ENCODE measurements at regions not wholly inside any gene's neighbourhood (a gene's known extent, or its start where the extent isn't known, plus 50 kb on each side); places are given as distances from the start of the nearest gene placed in this dataset.

DNA sequence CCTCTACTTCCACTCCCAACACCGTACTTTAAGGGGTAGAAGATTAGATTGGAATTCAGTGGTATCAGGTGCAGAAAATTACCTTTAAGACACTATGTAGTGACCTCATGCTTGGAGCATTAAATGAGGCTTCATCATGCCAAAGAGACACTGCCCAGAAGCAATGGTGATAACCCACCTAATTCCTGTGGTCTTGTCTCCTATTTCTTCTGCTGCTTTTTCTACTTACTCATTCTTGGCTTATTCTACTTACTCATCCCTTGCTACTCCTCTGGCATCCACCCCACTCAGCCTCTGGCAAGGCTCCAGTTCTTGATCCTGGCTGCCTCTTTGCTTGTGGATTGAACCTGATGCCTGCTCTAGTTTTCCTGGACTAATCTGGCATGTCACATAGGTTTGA, 62.3 kb upstream of the ADAMTS3 start:
- DNase-seq (ENCODE audit: low spot score) (peak; percentile 74), ATAC-seq (ENCODE audit: low read depth) (peak; percentile 100)
- Histone ChIP-seq H3K4me1 (ENCODE audit: insufficient read depth, poor library complexity, severe bottlenecking) (peaks cover 8% of the 10 kb centered on the region), H3K9me3 (ENCODE audit: severe bottlenecking) (peaks cover 2% of the 10 kb centered on the region), H3K4me3 (ENCODE audit: severe bottlenecking) (no peak overlapping the region), H3K36me3 (ENCODE audit: low read depth) (no peaks in the 10 kb centered on the region), H3K27me3 (ENCODE audit: insufficient read depth, poor library complexity, severe bottlenecking) (no peaks in the 10 kb centered on the region), H3K27ac (ENCODE audit: poor library complexity, severe bottlenecking) (no peak overlapping the region)
- TF ChIP-seq, protein P1, sequence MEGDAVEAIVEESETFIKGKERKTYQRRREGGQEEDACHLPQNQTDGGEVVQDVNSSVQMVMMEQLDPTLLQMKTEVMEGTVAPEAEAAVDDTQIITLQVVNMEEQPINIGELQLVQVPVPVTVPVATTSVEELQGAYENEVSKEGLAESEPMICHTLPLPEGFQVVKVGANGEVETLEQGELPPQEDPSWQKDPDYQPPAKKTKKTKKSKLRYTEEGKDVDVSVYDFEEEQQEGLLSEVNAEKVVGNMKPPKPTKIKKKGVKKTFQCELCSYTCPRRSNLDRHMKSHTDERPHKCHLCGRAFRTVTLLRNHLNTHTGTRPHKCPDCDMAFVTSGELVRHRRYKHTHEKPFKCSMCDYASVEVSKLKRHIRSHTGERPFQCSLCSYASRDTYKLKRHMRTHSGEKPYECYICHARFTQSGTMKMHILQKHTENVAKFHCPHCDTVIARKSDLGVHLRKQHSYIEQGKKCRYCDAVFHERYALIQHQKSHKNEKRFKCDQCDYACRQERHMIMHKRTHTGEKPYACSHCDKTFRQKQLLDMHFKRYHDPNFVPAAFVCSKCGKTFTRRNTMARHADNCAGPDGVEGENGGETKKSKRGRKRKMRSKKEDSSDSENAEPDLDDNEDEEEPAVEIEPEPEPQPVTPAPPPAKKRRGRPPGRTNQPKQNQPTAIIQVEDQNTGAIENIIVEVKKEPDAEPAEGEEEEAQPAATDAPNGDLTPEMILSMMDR (IDR thresholded peaks at IDR 0.05; ENCODE audit: poor library complexity, severe bottlenecking): no peak

DNA sequence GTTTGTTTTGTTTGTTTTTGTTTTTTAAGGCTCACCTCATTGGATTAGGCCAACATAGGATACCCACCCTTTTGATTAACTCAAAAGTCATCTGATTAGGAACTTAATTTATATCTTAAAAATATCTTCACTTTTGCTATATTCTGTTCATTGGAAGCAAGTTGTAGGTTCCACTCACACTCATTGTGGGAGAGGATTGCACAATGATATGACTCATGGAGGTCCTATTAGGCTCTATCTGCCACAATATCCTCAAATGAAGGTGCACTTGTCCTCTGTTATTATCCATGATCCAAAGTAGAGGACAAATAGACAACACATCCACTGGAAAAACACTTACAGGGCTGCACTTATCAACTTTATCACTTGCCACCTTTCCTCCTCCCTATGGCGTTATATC, 60.5 kb upstream of the ADAMTS3 start:
- no peak for DNase-seq (ENCODE audit: low spot score)

DNA sequence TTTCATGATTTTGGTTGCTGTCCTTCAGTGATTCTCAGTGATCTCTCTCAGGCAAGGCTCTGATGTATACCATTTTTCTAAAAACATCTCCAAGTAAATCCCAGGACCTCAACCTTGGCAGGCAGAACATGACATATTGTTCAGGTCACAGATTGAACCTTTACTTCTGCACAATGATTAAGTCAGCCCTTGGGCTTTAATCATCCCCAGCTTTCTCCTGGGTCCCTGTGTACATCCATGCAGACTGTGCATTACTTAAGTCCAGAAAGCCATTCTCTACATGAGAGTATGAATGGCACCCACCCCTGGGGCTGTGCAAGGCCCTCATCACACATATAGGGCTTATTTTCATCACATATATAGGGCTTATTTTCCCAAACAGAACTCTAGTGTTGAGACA, 58.7 kb upstream of the ADAMTS3 start:
- Histone ChIP-seq H3K4me1 (ENCODE audit: insufficient read depth, poor library complexity, severe bottlenecking) (peaks cover 8% of the 10 kb centered on the region), H3K4me3 (ENCODE audit: severe bottlenecking) (no peak overlapping the region), H3K27ac (ENCODE audit: poor library complexity, severe bottlenecking) (no peak overlapping the region), H3K36me3 (ENCODE audit: low read depth) (no peaks in the 10 kb centered on the region), H3K27me3 (ENCODE audit: insufficient read depth, poor library complexity, severe bottlenecking) (no peaks in the 10 kb centered on the region), H3K9me3 (ENCODE audit: severe bottlenecking) (peaks cover 2% of the 10 kb centered on the region)
- DNase-seq (ENCODE audit: low spot score) (no peak), ATAC-seq (ENCODE audit: low read depth) (no peak)
- TF ChIP-seq, protein P1 (IDR thresholded peaks at IDR 0.05; ENCODE audit: poor library complexity, severe bottlenecking): no peak

More for the DNA sequence above, 60.5 kb upstream of the ADAMTS3 start:
- TF ChIP-seq, protein P1 (IDR thresholded peaks at IDR 0.05; ENCODE audit: poor library complexity, severe bottlenecking): no peak
- Histone ChIP-seq H3K36me3 (ENCODE audit: low read depth) (no peaks in the 10 kb centered on the region), H3K27me3 (ENCODE audit: insufficient read depth, poor library complexity, severe bottlenecking) (no peaks in the 10 kb centered on the region), H3K4me1 (ENCODE audit: insufficient read depth, poor library complexity, severe bottlenecking) (peaks cover 8% of the 10 kb centered on the region), H3K9me3 (ENCODE audit: severe bottlenecking) (peaks cover 2% of the 10 kb centered on the region), H3K4me3 (ENCODE audit: severe bottlenecking) (no peak overlapping the region), H3K27ac (ENCODE audit: poor library complexity, severe bottlenecking) (no peak overlapping the region)
- ATAC-seq (ENCODE audit: low read depth): 0 out of 3 replicates have a peak, but pooled peaks have one; percentile 37
